ENCODE measurements at regions not wholly inside any gene's neighbourhood (a gene's known extent, or its start where the extent isn't known, plus 50 kb on each side); places are given as distances from the start of the nearest gene placed in this dataset.

GRCh38 chr22:49452362-49452946 is 375.2 kb downstream of the BRD1 start:
- no peaks in the 10 kb centered on the region for H3K36me3 Mint-ChIP-seq (ENCODE audit: low read depth)
- H3K4me1 Mint-ChIP-seq: peaks cover 33% of the 10 kb centered on the region
- Histone ChIP-seq H3K36me3 (ENCODE audit: insufficient read depth) (no peaks in the 10 kb centered on the region), H3K4me1 (ENCODE audit: insufficient read depth) (no peaks in the 10 kb centered on the region), H3K4me2 (no peak overlapping the region), H3K27me3 (ENCODE audit: insufficient read depth) (no peaks in the 10 kb centered on the region), H2AFZ (no peak overlapping the region), H4K20me1 (replicated peaks; ENCODE audit: insufficient read depth) (no peaks in the 10 kb centered on the region), H3K79me2 (replicated peaks; ENCODE audit: insufficient read depth) (no peaks in the 10 kb centered on the region), H3K4me3 (no peak overlapping the region), H3K27ac (ENCODE audit: low read depth) (no peak overlapping the region), H3F3A (replicated peaks; ENCODE audit: low read depth) (no peaks in the 10 kb centered on the region), H3K9me2 (ENCODE audit: insufficient read depth) (no peaks in the 10 kb centered on the region)
- peaks cover 24% of the 10 kb centered on the region for H3K27me3 Mint-ChIP-seq (ENCODE audit: insufficient read depth, low read depth, poor library complexity)
- no peak overlapping the region for H3K27ac Mint-ChIP-seq
- TF ChIP-seq ZNF114 (CRISPR knock-in tag; IDR thresholded peaks at IDR 0.05): no peak
- TF ChIP-seq, protein P1, sequence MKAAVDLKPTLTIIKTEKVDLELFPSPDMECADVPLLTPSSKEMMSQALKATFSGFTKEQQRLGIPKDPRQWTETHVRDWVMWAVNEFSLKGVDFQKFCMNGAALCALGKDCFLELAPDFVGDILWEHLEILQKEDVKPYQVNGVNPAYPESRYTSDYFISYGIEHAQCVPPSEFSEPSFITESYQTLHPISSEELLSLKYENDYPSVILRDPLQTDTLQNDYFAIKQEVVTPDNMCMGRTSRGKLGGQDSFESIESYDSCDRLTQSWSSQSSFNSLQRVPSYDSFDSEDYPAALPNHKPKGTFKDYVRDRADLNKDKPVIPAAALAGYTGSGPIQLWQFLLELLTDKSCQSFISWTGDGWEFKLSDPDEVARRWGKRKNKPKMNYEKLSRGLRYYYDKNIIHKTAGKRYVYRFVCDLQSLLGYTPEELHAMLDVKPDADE (IDR thresholded peaks at IDR 0.05): no peak
- no peak for TF ChIP-seq POLR2AphosphoS5 (IDR thresholded peaks at IDR 0.05; ENCODE audit: low read depth)
- no peak for TF ChIP-seq CTCF (conservative IDR thresholded peaks at IDR 0.05; ENCODE audit: low read depth in 2 of 2)
- TF ChIP-seq, protein P2, sequence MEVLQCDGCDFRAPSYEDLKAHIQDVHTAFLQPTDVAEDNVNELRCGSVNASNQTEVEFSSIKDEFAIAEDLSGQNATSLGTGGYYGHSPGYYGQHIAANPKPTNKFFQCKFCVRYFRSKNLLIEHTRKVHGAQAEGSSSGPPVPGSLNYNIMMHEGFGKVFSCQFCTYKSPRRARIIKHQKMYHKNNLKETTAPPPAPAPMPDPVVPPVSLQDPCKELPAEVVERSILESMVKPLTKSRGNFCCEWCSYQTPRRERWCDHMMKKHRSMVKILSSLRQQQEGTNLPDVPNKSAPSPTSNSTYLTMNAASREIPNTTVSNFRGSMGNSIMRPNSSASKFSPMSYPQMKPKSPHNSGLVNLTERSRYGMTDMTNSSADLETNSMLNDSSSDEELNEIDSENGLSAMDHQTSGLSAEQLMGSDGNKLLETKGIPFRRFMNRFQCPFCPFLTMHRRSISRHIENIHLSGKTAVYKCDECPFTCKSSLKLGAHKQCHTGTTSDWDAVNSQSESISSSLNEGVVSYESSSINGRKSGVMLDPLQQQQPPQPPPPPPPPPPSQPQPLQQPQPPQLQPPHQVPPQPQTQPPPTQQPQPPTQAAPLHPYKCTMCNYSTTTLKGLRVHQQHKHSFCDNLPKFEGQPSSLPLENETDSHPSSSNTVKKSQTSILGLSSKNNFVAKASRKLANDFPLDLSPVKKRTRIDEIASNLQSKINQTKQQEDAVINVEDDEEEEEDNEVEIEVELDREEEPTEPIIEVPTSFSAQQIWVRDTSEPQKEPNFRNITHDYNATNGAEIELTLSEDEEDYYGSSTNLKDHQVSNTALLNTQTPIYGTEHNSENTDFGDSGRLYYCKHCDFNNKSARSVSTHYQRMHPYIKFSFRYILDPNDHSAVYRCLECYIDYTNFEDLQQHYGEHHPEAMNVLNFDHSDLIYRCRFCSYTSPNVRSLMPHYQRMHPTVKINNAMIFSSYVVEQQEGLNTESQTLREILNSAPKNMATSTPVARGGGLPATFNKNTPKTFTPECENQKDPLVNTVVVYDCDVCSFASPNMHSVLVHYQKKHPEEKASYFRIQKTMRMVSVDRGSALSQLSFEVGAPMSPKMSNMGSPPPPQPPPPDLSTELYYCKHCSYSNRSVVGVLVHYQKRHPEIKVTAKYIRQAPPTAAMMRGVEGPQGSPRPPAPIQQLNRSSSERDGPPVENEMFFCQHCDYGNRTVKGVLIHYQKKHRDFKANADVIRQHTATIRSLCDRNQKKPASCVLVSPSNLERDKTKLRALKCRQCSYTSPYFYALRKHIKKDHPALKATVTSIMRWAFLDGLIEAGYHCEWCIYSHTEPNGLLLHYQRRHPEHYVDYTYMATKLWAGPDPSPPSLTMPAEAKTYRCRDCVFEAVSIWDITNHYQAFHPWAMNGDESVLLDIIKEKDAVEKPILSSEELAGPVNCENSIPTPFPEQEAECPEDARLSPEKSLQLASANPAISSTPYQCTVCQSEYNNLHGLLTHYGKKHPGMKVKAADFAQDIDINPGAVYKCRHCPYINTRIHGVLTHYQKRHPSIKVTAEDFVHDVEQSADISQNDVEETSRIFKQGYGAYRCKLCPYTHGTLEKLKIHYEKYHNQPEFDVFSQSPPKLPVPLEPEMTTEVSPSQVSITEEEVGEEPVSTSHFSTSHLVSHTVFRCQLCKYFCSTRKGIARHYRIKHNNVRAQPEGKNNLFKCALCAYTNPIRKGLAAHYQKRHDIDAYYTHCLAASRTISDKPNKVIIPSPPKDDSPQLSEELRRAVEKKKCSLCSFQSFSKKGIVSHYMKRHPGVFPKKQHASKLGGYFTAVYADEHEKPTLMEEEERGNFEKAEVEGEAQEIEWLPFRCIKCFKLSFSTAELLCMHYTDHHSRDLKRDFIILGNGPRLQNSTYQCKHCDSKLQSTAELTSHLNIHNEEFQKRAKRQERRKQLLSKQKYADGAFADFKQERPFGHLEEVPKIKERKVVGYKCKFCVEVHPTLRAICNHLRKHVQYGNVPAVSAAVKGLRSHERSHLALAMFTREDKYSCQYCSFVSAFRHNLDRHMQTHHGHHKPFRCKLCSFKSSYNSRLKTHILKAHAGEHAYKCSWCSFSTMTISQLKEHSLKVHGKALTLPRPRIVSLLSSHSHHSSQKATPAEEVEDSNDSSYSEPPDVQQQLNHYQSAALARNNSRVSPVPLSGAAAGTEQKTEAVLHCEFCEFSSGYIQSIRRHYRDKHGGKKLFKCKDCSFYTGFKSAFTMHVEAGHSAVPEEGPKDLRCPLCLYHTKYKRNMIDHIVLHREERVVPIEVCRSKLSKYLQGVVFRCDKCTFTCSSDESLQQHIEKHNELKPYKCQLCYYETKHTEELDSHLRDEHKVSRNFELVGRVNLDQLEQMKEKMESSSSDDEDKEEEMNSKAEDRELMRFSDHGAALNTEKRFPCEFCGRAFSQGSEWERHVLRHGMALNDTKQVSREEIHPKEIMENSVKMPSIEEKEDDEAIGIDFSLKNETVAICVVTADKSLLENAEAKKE (CRISPR knock-in tag; IDR thresholded peaks at IDR 0.05): no peak
- TF ChIP-seq STAT1 (IDR thresholded peaks at IDR 0.05; ENCODE audit: unreplicated experiment): no peak
- no peak for TF ChIP-seq EZH2 (IDR thresholded peaks at IDR 0.05; ENCODE audit: low read depth, unreplicated experiment)
- TF ChIP-seq, protein P3, sequence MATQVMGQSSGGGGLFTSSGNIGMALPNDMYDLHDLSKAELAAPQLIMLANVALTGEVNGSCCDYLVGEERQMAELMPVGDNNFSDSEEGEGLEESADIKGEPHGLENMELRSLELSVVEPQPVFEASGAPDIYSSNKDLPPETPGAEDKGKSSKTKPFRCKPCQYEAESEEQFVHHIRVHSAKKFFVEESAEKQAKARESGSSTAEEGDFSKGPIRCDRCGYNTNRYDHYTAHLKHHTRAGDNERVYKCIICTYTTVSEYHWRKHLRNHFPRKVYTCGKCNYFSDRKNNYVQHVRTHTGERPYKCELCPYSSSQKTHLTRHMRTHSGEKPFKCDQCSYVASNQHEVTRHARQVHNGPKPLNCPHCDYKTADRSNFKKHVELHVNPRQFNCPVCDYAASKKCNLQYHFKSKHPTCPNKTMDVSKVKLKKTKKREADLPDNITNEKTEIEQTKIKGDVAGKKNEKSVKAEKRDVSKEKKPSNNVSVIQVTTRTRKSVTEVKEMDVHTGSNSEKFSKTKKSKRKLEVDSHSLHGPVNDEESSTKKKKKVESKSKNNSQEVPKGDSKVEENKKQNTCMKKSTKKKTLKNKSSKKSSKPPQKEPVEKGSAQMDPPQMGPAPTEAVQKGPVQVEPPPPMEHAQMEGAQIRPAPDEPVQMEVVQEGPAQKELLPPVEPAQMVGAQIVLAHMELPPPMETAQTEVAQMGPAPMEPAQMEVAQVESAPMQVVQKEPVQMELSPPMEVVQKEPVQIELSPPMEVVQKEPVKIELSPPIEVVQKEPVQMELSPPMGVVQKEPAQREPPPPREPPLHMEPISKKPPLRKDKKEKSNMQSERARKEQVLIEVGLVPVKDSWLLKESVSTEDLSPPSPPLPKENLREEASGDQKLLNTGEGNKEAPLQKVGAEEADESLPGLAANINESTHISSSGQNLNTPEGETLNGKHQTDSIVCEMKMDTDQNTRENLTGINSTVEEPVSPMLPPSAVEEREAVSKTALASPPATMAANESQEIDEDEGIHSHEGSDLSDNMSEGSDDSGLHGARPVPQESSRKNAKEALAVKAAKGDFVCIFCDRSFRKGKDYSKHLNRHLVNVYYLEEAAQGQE (IDR thresholded peaks at IDR 0.05; ENCODE audit: unreplicated experiment): no peak
- TF ChIP-seq EZH2phosphoT487 (IDR thresholded peaks at IDR 0.05; ENCODE audit: unreplicated experiment): no peak
- TF ChIP-seq NANOG (IDR thresholded peaks at IDR 0.05; ENCODE audit: borderline replicate concordance): no peak
- no peak for TF ChIP-seq JUNB (IDR thresholded peaks at IDR 0.05; ENCODE audit: unreplicated experiment)
- H3K4me3 Mint-ChIP-seq: no peak overlapping the region
- no peaks in the 10 kb centered on the region for H3K9me3 Mint-ChIP-seq
- no peak for DNase-seq (ENCODE audit: low spot score)
- ATAC-seq: no peak

Measured in GM23338 (cell line).